H1 (cell line): ENCODE measurements at regions not wholly inside any gene's neighbourhood (a gene's known extent, or its start where the extent isn't known, plus 50 kb on each side); places are given as distances from the start of the nearest gene placed in this dataset.

Experiments used
- CTCF ChIA-PET: fragments of 300-600 bp; sonication (Branson Sonifier 250); formaldehyde crosslinking; loops from one replicate; lab custom pipeline; 2021; ENCODE audit not compliant: partially characterized antibody; lab: Charles Lee
- POLR2A ChIA-PET: fragments of 300-600 bp; sonication (Branson Sonifier 250); formaldehyde crosslinking; loops from one replicate; lab custom pipeline; 2021; ENCODE audit warnings: inconsistent platforms; ENCODE audit not compliant: partially characterized antibody; lab: Charles Lee
- DNase-seq, 2 experiments: peaks; one replicate each; pipeline versions ENCODE4 v3.0.0 to v3.0.0-alpha.2; 2010 to 2022; ENCODE audit warnings: low spot score in 2 of 2, low read depth in 1 of 2, mixed read lengths in 1 of 2
- FAIRE-seq: peaks from 2 replicates; lab custom pipeline; 2011; peaks lifted over from hg19 to GRCh38; lab: Jason Lieb, UNC
- H2AFZ ChIP-seq: 2 replicates; pipeline ENCODE4 v1.8.1; 2012; ENCODE audit warnings: low read length, inconsistent platforms
- H2AK5ac ChIP-seq: 2 replicates; pipeline ENCODE4 v1.6.1; 2013; ENCODE audit warnings: low read depth, low read length
- H2BK120ac ChIP-seq: replicated peaks from 2 replicates; pipeline ENCODE3; 2013; ENCODE audit warnings: low read depth, low read length, inconsistent platforms
- H2BK12ac ChIP-seq: 2 replicates; pipeline ENCODE4 v1.6.1; 2013; ENCODE audit warnings: low read depth, low read length
- H2BK15ac ChIP-seq: 2 replicates; pipeline ENCODE4 v1.6.1; 2013; ENCODE audit warnings: low read length
- H2BK20ac ChIP-seq: 2 replicates; pipeline ENCODE4 v1.6.1; 2013; ENCODE audit warnings: low read length
- H2BK5ac ChIP-seq: 2 replicates; pipeline ENCODE4 v1.6.1; 2013; ENCODE audit warnings: low read depth, low read length
- H3K14ac ChIP-seq: 2 replicates; pipeline ENCODE4 v1.6.1; 2013; ENCODE audit warnings: inconsistent platforms; ENCODE audit not compliant: insufficient read length
- H3K18ac ChIP-seq: 2 replicates; pipeline ENCODE4 v1.6.1; 2013; ENCODE audit warnings: low read length; ENCODE audit errors: extremely low read depth
- H3K23ac ChIP-seq: 2 replicates; pipeline ENCODE4 v1.6.1; 2013; ENCODE audit warnings: inconsistent platforms; ENCODE audit not compliant: insufficient read length
- H3K23me2 ChIP-seq: 2 replicates; pipeline ENCODE4 v1.6.1; 2013; ENCODE audit warnings: low read depth, low read length
- H3K27ac ChIP-seq: 2 replicates; pipeline ENCODE4 v1.6.1; 2011; ENCODE audit warnings: low read depth, low read length, inconsistent platforms
- H3K27me3 ChIP-seq, 4 experiments: replicated peaks in 1 of 4; 1 replicate in 1 of 4; 2 replicates in 3 of 4; pipeline versions ENCODE4 v1.6.1 to v1.8.1; 2011 to 2013; ENCODE audit warnings: low read length in 3 of 4, mild to moderate bottlenecking in 3 of 4, inconsistent platforms in 2 of 4, mixed read lengths in 2 of 4, moderate library complexity in 1 of 4; ENCODE audit not compliant: control insufficient read depth in 3 of 4, insufficient read depth in 3 of 4; ENCODE audit errors: extremely low read depth in 1 of 4
- H3K36me3 ChIP-seq, 4 experiments: 2 replicates each; pipeline versions ENCODE4 v1.6.1 to v1.8.1; 2011 to 2013; ENCODE audit warnings: mild to moderate bottlenecking in 4 of 4, low read length in 3 of 4, moderate library complexity in 2 of 4, control low read depth in 1 of 4, inconsistent platforms in 1 of 4; ENCODE audit not compliant: insufficient read depth in 4 of 4, control insufficient read depth in 2 of 4
- H3K4ac ChIP-seq: replicated peaks from 2 replicates; pipeline ENCODE3; 2013; ENCODE audit warnings: low read length, low read depth, mixed read lengths, inconsistent platforms; ENCODE audit not compliant: insufficient read length
- H3K4me1 ChIP-seq, 4 experiments: replicated peaks in 1 of 4; 1 replicate in 1 of 4; 2 replicates in 3 of 4; pipeline versions ENCODE4 v1.6.1 to v1.8.1; 2011 to 2013; ENCODE audit warnings: low read length in 3 of 4, inconsistent platforms in 2 of 4, mixed read lengths in 1 of 4; ENCODE audit not compliant: insufficient read depth in 4 of 4, control insufficient read depth in 3 of 4
- H3K4me2 ChIP-seq, 2 experiments: 2 replicates each; pipeline versions ENCODE4 v1.6.1 to v1.8.1; 2011 to 2013; ENCODE audit warnings: low read depth in 2 of 2, low read length in 2 of 2, control low read depth in 1 of 2, inconsistent platforms in 1 of 2, mild to moderate bottlenecking in 1 of 2; ENCODE audit not compliant: insufficient read depth in 1 of 2
- H3K4me3 ChIP-seq, 4 experiments: fragments of 200-600, 300-600 bp in 1 of 4; sonication (generic), shearing (Covaris generic), sonication (Bioruptor Twin) in 1 of 4; 2 replicates each; pipeline versions ENCODE4 v1.5.1 to v1.8.1; 2011 to 2016; ENCODE audit warnings: low read length in 4 of 4, low read depth in 3 of 4, control low read depth in 2 of 4, inconsistent platforms in 2 of 4, mild to moderate bottlenecking in 2 of 4, mixed read lengths in 1 of 4, moderate library complexity in 1 of 4; ENCODE audit not compliant: insufficient read depth in 2 of 4; ENCODE audit errors: extremely low read depth in 1 of 4
- H3K56ac ChIP-seq: replicated peaks from 2 replicates; pipeline ENCODE3; 2013; ENCODE audit warnings: low read depth, mild to moderate bottlenecking, mixed read lengths, low read length, inconsistent platforms; ENCODE audit not compliant: insufficient read length
- H3K79me1 ChIP-seq: 2 replicates; pipeline ENCODE4 v1.6.1; 2013; ENCODE audit warnings: low read depth, low read length, control low read depth
- H3K79me2 ChIP-seq, 2 experiments: 2 replicates each; pipeline versions ENCODE4 v1.6.1 to v1.8.1; 2012 to 2013; ENCODE audit warnings: low read length in 2 of 2, mild to moderate bottlenecking in 2 of 2, inconsistent platforms in 1 of 2; ENCODE audit not compliant: insufficient read depth in 2 of 2, control insufficient read depth in 1 of 2
- H3K9ac ChIP-seq, 4 experiments: replicated peaks in 1 of 4; 1 replicate in 1 of 4; 2 replicates in 3 of 4; pipeline versions ENCODE4 v1.6.1 to v1.8.1; 2011 to 2013; ENCODE audit warnings: low read depth in 3 of 4, low read length in 3 of 4, control low read depth in 2 of 4, mild to moderate bottlenecking in 2 of 4, moderate library complexity in 2 of 4, inconsistent platforms in 1 of 4; ENCODE audit errors: extremely low read depth in 1 of 4
- H3K9me3 ChIP-seq, 2 experiments: 2 replicates each; pipeline versions ENCODE4 v1.6.1 to v1.8.1; 2012 to 2013; ENCODE audit warnings: mild to moderate bottlenecking in 2 of 2, moderate library complexity in 2 of 2, control low read depth in 1 of 2, inconsistent platforms in 1 of 2, low read depth in 1 of 2, low read length in 1 of 2, mixed read lengths in 1 of 2; ENCODE audit not compliant: insufficient read depth in 2 of 2
- H4K20me1 ChIP-seq, 2 experiments: replicated peaks in 1 of 2; 2 replicates each; pipeline versions ENCODE3 to v1.8.1; 2011 to 2013; ENCODE audit warnings: inconsistent platforms in 2 of 2, low read length in 2 of 2, mild to moderate bottlenecking in 1 of 2; ENCODE audit not compliant: insufficient read depth in 2 of 2, control insufficient read depth in 1 of 2
- H4K5ac ChIP-seq: 2 replicates; pipeline ENCODE4 v1.6.1; 2013; ENCODE audit warnings: low read length, low read depth, mixed read lengths, inconsistent platforms; ENCODE audit not compliant: insufficient read length
- H4K8ac ChIP-seq: 2 replicates; pipeline ENCODE4 v1.8.0; 2013; ENCODE audit warnings: mild to moderate bottlenecking, moderate library complexity, low read length, inconsistent platforms; ENCODE audit not compliant: insufficient read depth; ENCODE audit errors: extremely low read depth
- H4K91ac ChIP-seq: replicated peaks from 2 replicates; pipeline ENCODE3; 2013; ENCODE audit warnings: low read length, mixed read lengths, inconsistent platforms; ENCODE audit not compliant: insufficient read length
- MAFK ChIP-seq: IDR thresholded peaks from 2 replicates; pipeline ENCODE4 v1.6.1; 2012; ENCODE audit warnings: low read depth, mild to moderate bottlenecking, improper control_type of control experiment, low read length
- NANOG ChIP-seq: IDR thresholded peaks from 2 replicates; pipeline ENCODE4 v1.6.1; 2011; ENCODE audit warnings: low read length, low read depth, mild to moderate bottlenecking, inconsistent platforms; ENCODE audit not compliant: insufficient read depth, poor library complexity, severe bottlenecking
- POLR2A ChIP-seq, 2 experiments: IDR thresholded peaks; 1 replicate in 1 of 2; 2 replicates in 1 of 2; pipeline ENCODE4 v1.6.1; 2011; ENCODE audit warnings: low read depth in 2 of 2, low read length in 2 of 2, mild to moderate bottlenecking in 2 of 2; ENCODE audit errors: control extremely low read depth in 1 of 2
- SIN3A ChIP-seq, 2 experiments: IDR thresholded peaks in 1 of 2; conservative IDR thresholded peaks in 1 of 2; 2 replicates each; pipeline ENCODE4 v1.6.1; 2011 to 2012; ENCODE audit warnings: low read length in 2 of 2, improper control_type of control experiment in 1 of 2, low read depth in 1 of 2, mild to moderate bottlenecking in 1 of 2
- SP2 ChIP-seq: IDR thresholded peaks from 2 replicates; pipeline ENCODE4 v1.6.1; 2012; ENCODE audit warnings: mild to moderate bottlenecking, low read length, inconsistent platforms
- WGBS, 2 experiments: shearing (Covaris generic) in 1 of 2; methylation state at CpG; one replicate each; pipeline versions ENCODE4 v1.1.6 to v1.1.7; 2013 to 2015; ENCODE audit warnings: low lambda C conversion rate in 2 of 2, mixed read lengths in 2 of 2, inconsistent platforms in 1 of 2, low coverage in 1 of 2, missing lambda C conversion rate in 1 of 2; ENCODE audit not compliant: insufficient replicate concordance in 2 of 2, insufficient coverage in 1 of 2, insufficient read length in 1 of 2; ENCODE audit errors: extremely low coverage in 1 of 2, missing lambda C conversion rate in 1 of 2; 5-methylcytosine and 5-hydroxymethylcytosine counted together

DNA sequence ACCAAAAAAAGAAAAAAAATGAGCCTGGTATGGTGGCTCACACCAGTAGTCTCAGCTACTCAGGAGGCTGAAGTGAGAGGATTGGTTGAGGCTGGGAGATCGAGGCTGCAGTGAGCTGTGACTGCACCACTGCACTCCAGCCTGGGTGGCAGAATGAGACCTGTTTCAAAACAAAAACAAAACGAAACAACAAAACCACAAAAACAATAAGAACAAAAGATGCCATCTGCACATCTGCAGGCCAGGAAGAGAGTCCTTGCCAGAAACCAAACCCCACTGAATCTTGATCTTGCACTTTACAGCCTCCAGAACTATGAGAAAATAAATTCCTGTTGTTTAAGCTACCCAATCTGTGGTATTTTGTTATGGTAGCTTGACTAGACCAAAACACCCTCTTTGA, 207.7 kb downstream of the YTHDC2 start:
- Histone ChIP-seq H3K4me3 (no peak overlapping the region), H2BK12ac (no peak overlapping the region), H2AK5ac (no peak overlapping the region), H4K8ac (no peak overlapping the region), H4K91ac (no peak overlapping the region), H2BK15ac (no peak overlapping the region), H3K4me2 (no peak overlapping the region), H2BK20ac (no peak overlapping the region), H3K9me3 (peaks cover 6 to 8% of the 10 kb centered on the region in 2 experiments; a peak in 3 of 4 replicates), H2AFZ (no peak overlapping the region), H3K79me2 (no peaks in the 10 kb centered on the region), H3K4ac (no peak overlapping the region), H3K56ac (no peak overlapping the region), H3K23ac (no peak overlapping the region), H3K27me3 (no peaks in the 10 kb centered on the region), H3K23me2 (no peaks in the 10 kb centered on the region), H3K27ac (no peak overlapping the region), H3K4me1 (no peaks in the 10 kb centered on the region), H3K36me3 (no peaks in the 10 kb centered on the region), H4K5ac (no peak overlapping the region), H2BK5ac (no peak overlapping the region), H3K14ac (no peak overlapping the region), H4K20me1 (no peaks in the 10 kb centered on the region), H3K79me1 (no peaks in the 10 kb centered on the region), H3K18ac (no peak overlapping the region), H2BK120ac (no peak overlapping the region), H3K9ac (no peak overlapping the region)
- no peak for DNase-seq
- TF ChIP-seq SIN3A (conservative IDR thresholded peaks at IDR 0.05 in 1 of 2, IDR thresholded peaks at IDR 0.05 in 1 of 2; ENCODE audit: low read depth in 1 of 2, low read length in 2 of 2) (no peak), POLR2A (IDR thresholded peaks at IDR 0.05; ENCODE audit: control extremely low read depth in 1 of 2, low read depth in 2 of 2, low read length in 2 of 2) (no peak), NANOG (no peak), SP2 (no peak), MAFK (no peak)
- ChIA-PET POLR2A (no interaction called here), CTCF (interaction anchor here (1.6 kb wide), 1 partner anchor 13 kb away, joined by 3 read pairs; no protein-coding TSS in a partner anchor)
- FAIRE-seq = no peak
- WGBS, 2 experiments = 87% methylated on average over 2 of the region's 2 CpGs; no CpG with 5 or more reads in 1 of the 2 experiments
